Ramos (cell line): ENCODE measurements at regions not wholly inside any gene's neighbourhood (a gene's known extent, or its start where the extent isn't known, plus 50 kb on each side); places are given as distances from the start of the nearest gene placed in this dataset.
"Not testable (repeated sequence)": the region's sequence is repeated elsewhere in the genome, so short reads cannot be mapped to it uniquely, and the experiment has no call there.

Source experiments
- in situ Hi-C: fragments of 300-500 bp; cut with MboI; formaldehyde crosslinking; loops from one replicate; pipeline ENCODE4 v1.14.3; 2022; ENCODE audit warnings: low sequenced_read_pairs; ENCODE audit not compliant: unreplicated experiment

GRCh38 chr13:66076417-66076816 lies 1153.7 kb downstream of the PCDH9 start:
- in situ Hi-C loops = no loop called here

DNA sequence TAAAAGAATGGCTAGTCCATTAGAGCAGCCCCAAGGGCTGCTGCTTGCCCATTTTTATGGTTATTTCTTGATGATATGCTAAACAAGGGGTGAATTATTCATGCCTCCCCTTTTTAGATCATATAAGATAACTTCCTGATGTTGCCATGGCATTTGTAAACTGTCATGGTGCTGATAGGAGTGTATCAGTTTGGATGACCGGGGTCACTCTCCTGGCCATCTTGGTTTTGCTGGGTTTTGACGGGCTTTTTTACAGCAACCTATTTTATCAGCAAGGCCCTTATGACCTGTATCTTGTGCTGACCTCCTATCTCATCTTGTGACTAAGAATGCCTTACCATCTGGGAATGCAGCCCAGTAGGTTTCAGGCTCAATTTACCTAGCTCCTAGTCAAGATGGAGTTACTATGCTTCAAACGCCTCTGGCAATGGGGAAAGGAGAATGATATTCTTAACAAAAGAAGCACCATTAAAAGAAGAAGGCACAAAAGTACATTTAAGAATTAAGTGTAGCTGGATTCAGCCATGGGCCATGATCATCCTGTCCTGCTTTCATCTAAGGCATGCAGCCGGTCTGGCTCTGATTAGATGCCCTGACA lies 1156.0 kb downstream of the PCDH9 start:
- in situ Hi-C loops = no loop called here

- in situ Hi-C loops = not testable (repeated sequence)
These were observed 1158.0 kb downstream of the PCDH9 start for GRCh38 chr13:66072097-66072496.

DNA sequence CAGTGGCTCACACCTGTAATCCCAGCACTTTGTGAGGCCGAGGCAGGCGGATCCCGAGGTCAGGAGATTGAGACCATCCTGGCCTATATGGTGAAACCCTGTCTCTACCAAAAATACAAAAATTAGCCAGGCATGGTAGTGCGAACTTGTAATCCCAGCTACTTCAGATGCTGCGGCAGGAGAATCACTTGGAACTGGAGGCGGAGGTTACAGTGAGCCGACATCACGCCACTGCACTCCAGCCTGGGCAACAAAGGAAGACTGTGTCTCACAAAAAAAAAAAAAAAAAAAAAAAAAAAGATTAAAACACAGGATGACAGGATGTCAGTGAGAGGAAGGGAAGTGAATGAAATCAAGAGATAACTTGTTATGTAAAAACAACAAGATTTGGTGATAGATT lies 1158.5 kb downstream of the PCDH9 start:
- in situ Hi-C loops = no loop called here

GRCh38 chr13:66071029-66071428 lies 1159.1 kb downstream of the PCDH9 start:
- in situ Hi-C loops = no loop called here

GRCh38 chr13:66069570-66069969 lies 1160.6 kb downstream of the PCDH9 start:
- in situ Hi-C loops = no loop called here

GRCh38 chr13:66068683-66069082 lies 1161.5 kb downstream of the PCDH9 start:
- in situ Hi-C loops = no loop called here

GRCh38 chr13:66048888-66049287 lies 1181.2 kb downstream of the PCDH9 start:
- in situ Hi-C loops = no loop called here

- in situ Hi-C loops = no loop called here
These were observed 1189.6 kb downstream of the PCDH9 start for GRCh38 chr13:66040506-66040905.

DNA sequence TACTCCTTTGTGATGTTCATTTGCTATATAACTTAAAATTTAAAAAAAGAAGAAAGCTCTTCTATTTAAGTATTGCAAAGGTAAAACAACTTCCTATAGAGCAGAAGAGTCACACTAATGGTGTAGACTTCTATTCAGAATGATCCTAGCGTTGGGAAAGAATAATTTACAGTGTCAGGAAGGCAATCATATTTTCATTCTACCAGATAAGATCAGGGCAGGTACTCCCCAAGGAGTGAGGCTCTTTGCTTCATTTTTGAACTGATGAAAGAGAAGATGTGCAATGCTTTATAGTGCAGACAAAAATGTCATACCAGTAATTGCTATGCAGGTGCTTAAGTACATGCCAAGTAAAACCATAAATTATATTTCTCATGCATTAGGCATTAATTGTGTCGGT lies 1193.0 kb downstream of the PCDH9 start:
- in situ Hi-C loops = no loop called here

- in situ Hi-C loops = no loop called here
These were observed 1193.5 kb downstream of the PCDH9 start for GRCh38 chr13:66036636-66037035.

- in situ Hi-C loops = no loop called here
These were observed 1194.0 kb downstream of the PCDH9 start for GRCh38 chr13:66036024-66036614.

DNA sequence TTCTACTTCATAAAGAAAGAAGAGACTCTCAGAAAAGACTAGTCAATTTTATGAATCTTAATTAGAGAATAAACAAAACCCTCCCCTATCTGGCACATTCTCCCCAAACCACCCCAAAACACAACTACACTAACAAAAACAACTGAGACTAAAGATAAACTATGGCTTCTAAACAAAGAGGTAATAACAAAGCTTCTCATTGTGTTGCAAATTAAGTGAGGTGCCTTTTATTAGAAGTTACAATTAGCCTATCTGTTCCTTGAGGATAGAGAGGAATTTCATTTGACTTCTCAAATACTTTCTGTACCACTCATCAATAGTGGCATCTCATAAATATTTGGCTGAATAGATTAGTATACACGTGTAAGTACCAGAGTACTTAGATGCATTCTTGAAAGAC lies 1196.2 kb downstream of the PCDH9 start:
- in situ Hi-C loops = no loop called here

DNA sequence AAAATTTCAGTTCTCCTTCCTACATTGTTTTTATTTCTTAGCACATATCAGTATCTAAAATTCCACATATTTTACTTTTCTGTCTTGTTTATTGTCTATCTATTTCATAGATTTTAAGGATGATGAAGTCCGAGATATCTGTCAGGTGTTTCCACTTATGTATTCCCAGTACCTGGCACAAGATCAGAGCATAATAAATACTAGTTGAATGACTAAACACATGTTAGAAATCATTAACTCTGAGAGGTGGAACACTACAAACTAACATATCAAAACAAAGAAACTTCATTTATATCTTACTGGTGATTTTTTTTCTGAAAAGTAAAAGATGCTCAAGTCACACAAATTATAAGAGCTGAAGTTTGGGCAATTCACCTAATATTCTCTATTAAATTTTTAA lies 1208.3 kb downstream of the PCDH9 start:
- in situ Hi-C loops = no loop called here

GRCh38 chr13:66014771-66015170 lies 1215.4 kb downstream of the PCDH9 start:
- in situ Hi-C loops = no loop called here

- in situ Hi-C loops = no loop called here
These were observed 1220.9 kb downstream of the PCDH9 start for GRCh38 chr13:66009241-66009640.

- in situ Hi-C loops = no loop called here
These were observed 1226.6 kb downstream of the PCDH9 start for GRCh38 chr13:66003558-66003957.

- in situ Hi-C loops = no loop called here
These were observed 1229.0 kb downstream of the PCDH9 start for GRCh38 chr13:66001140-66001539.

- in situ Hi-C loops = no loop called here
These were observed 1230.7 kb downstream of the PCDH9 start for GRCh38 chr13:65999411-65999810.

DNA sequence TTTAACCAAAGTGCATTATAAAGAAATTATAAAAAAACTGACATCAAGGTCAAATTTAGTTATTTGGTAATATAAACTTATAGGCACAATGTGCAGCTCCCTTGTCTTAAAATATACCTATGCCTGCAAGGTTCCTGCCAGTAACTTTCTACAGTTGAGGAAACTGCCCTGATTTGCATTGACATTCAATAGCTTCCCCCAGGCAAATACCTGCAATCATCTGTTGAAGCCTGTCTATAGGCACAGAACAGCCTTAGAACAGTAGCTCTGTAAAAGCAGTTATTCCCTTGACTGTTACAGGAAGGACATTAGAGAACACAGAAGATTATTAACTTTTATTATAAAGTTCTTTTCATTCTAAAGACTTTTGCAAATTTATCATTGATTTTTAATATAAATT lies 1239.5 kb downstream of the PCDH9 start:
- in situ Hi-C loops = no loop called here

DNA sequence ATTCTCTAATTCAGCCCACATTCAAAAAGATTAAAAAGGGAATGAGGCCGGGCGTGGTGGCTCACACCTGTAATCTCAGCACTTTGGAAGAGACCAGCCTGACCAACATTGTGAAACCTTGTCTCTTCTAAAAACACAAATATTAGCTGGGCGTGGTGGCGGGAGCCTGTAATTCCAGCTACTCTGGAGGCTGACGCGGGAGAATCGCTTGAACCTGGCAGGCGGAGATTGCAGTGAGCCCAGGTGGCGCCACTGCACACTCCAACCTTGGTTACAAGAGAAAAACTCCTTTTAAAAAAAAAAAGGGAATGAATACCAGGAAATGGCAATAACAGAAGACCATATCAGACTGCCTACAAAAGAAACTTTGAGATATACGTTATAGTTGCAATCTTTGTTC lies 1244.5 kb downstream of the PCDH9 start:
- in situ Hi-C loops = no loop called here

- in situ Hi-C loops = no loop called here
These were observed 1252.6 kb downstream of the PCDH9 start for GRCh38 chr13:65977525-65977924.
